ENCODE measurements at regions not wholly inside any gene's neighbourhood (a gene's known extent, or its start where the extent isn't known, plus 50 kb on each side); places are given as distances from the start of the nearest gene placed in this dataset.

GRCh38 chr7:19526639-19527038, 182.2 kb downstream of the POLR1F start:
- H4K20me1 ChIP-seq (ENCODE audit: control insufficient read depth, insufficient read depth, low read length, poor library complexity, severe bottlenecking) = no peaks in the 10 kb centered on the region
- H3K27me3 Mint-ChIP-seq = no peaks in the 10 kb centered on the region
- no peaks in the 10 kb centered on the region for H3K4me1 Mint-ChIP-seq
- no peak overlapping the region for H3K27ac Mint-ChIP-seq
- H3K27ac ChIP-seq (ENCODE audit: low read length in 2 of 2) = no peak overlapping the region
- H3K79me2 ChIP-seq (ENCODE audit: control insufficient read depth, insufficient read depth, low read length) = no peaks in the 10 kb centered on the region
- WGBS (ENCODE audit: insufficient coverage) = 50% methylated on average over 1 of the region's 2 CpGs
- POLR2A ChIA-PET = no interaction called here
- H3K9me3 Mint-ChIP-seq (ENCODE audit: insufficient read depth) = no peaks in the 10 kb centered on the region
- no peaks in the 10 kb centered on the region for H3K36me3 ChIP-seq (replicated peaks in 1 of 2; ENCODE audit: control extremely low read depth in 1 of 2, control insufficient read depth in 1 of 2, extremely low read depth in 1 of 2, insufficient read depth in 2 of 2, low read length in 1 of 2)
- TF ChIP-seq EZH2 (IDR thresholded peaks at IDR 0.05; ENCODE audit: borderline replicate concordance, insufficient read depth, low read depth, low read length, poor library complexity, severe bottlenecking) (no peak), CTCF (IDR thresholded peaks at IDR 0.05) (no peak)
- H3K27me3 ChIP-seq (replicated peaks in 1 of 4; ENCODE audit: control extremely low read depth in 1 of 4, control insufficient read depth in 3 of 4, insufficient read depth in 4 of 4, low read length in 3 of 4) = no peaks in the 10 kb centered on the region
- H2AFZ ChIP-seq (ENCODE audit: insufficient read depth, low read depth, low read length, poor library complexity, severe bottlenecking) = no peak overlapping the region
- H3K9ac ChIP-seq (ENCODE audit: low read length) = no peak overlapping the region
- intact Hi-C loops (cut with micrococcal nuclease) = no loop called here
- CTCF ChIA-PET = no interaction called here
- no peaks in the 10 kb centered on the region for H3K9me3 ChIP-seq (ENCODE audit: control extremely low read depth in 1 of 3, control insufficient read depth in 2 of 3, insufficient read depth in 1 of 3, low read length in 2 of 3)
- H3K4me1 ChIP-seq (ENCODE audit: control insufficient read depth in 2 of 2, insufficient read depth in 2 of 2, low read length in 2 of 2) = no peaks in the 10 kb centered on the region
- no peak for DNase-seq
- no peak overlapping the region for H3K4me3 Mint-ChIP-seq
- H3K4me2 ChIP-seq (replicated peaks; ENCODE audit: low read depth, low read length, poor library complexity, severe bottlenecking) = no peak overlapping the region
- H3K4me3 ChIP-seq (ENCODE audit: control extremely low read depth in 1 of 5, extremely low read depth in 1 of 5, insufficient read depth in 1 of 5, low read depth in 2 of 5, low read length in 4 of 5) = no peak overlapping the region
- no peak for ATAC-seq (ENCODE audit: low read depth)

GRCh38 chr7:19522486-19522885, 186.4 kb downstream of the POLR1F start:
- ChIA-PET CTCF (no interaction called here), POLR2A (no interaction called here)
- DNase-seq = no peak
- H2AFZ ChIP-seq (ENCODE audit: insufficient read depth, low read depth, low read length, poor library complexity, severe bottlenecking) = no peak overlapping the region
- no peak overlapping the region for H3K4me3 ChIP-seq (ENCODE audit: control extremely low read depth in 1 of 5, extremely low read depth in 1 of 5, insufficient read depth in 1 of 5, low read depth in 2 of 5, low read length in 4 of 5)
- Mint-ChIP-seq H3K27ac (no peak overlapping the region), H3K4me1 (no peaks in the 10 kb centered on the region), H3K4me3 (no peak overlapping the region), H3K9me3 (ENCODE audit: insufficient read depth) (peaks cover 3% of the 10 kb centered on the region), H3K27me3 (no peaks in the 10 kb centered on the region)
- no CpG with 5 or more reads among the region's 3 CpGs for WGBS (ENCODE audit: insufficient coverage)
- H3K9me3 ChIP-seq (ENCODE audit: control extremely low read depth in 1 of 3, control insufficient read depth in 2 of 3, insufficient read depth in 1 of 3, low read length in 2 of 3) = no peaks in the 10 kb centered on the region
- intact Hi-C loops (cut with micrococcal nuclease) = no loop called here
- H3K27me3 ChIP-seq (replicated peaks in 1 of 4; ENCODE audit: control extremely low read depth in 1 of 4, control insufficient read depth in 3 of 4, insufficient read depth in 4 of 4, low read length in 3 of 4) = no peaks in the 10 kb centered on the region
- no peaks in the 10 kb centered on the region for H3K36me3 ChIP-seq (replicated peaks in 1 of 2; ENCODE audit: control extremely low read depth in 1 of 2, control insufficient read depth in 1 of 2, extremely low read depth in 1 of 2, insufficient read depth in 2 of 2, low read length in 1 of 2)
- H3K4me1 ChIP-seq (ENCODE audit: control insufficient read depth in 2 of 2, insufficient read depth in 2 of 2, low read length in 2 of 2) = no peaks in the 10 kb centered on the region
- no peaks in the 10 kb centered on the region for H4K20me1 ChIP-seq (ENCODE audit: control insufficient read depth, insufficient read depth, low read length, poor library complexity, severe bottlenecking)
- no peak for TF ChIP-seq EZH2 (IDR thresholded peaks at IDR 0.05; ENCODE audit: borderline replicate concordance, insufficient read depth, low read depth, low read length, poor library complexity, severe bottlenecking)
- TF ChIP-seq CTCF (IDR thresholded peaks at IDR 0.05) = no peak
- no peak overlapping the region for H3K4me2 ChIP-seq (replicated peaks; ENCODE audit: low read depth, low read length, poor library complexity, severe bottlenecking)
- ATAC-seq (ENCODE audit: low read depth) = no peak
- no peak overlapping the region for H3K9ac ChIP-seq (ENCODE audit: low read length)
- H3K79me2 ChIP-seq (ENCODE audit: control insufficient read depth, insufficient read depth, low read length) = no peaks in the 10 kb centered on the region
- H3K27ac ChIP-seq (ENCODE audit: low read length in 2 of 2) = no peak overlapping the region

All from B cell (primary cell).